Loucy (cell line): ENCODE measurements at regions not wholly inside any gene's neighbourhood (a gene's known extent, or its start where the extent isn't known, plus 50 kb on each side); places are given as distances from the start of the nearest gene placed in this dataset.

ENCODE experiments used
- CTCF ChIP-seq: fragments of 200-600 bp; sonication (generic); conservative IDR thresholded peaks from 2 replicates; pipeline ENCODE4 v1.5.1; 2014; ENCODE audit warnings: mild to moderate bottlenecking, antibody characterized with exemption, low read length
- EZH2phosphoT487 ChIP-seq: fragments of 200-600 bp; IDR thresholded peaks from 2 replicates; pipeline ENCODE4 v1.6.1; 2018; ENCODE audit warnings: antibody characterized with exemption, mild to moderate bottlenecking, moderate library complexity, borderline replicate concordance

- TF ChIP-seq CTCF (no peak), EZH2phosphoT487 (no peak)
Measured at GRCh38 chr2:153152036-153152435, 326.5 kb downstream of the RPRM start.
